Activated CD4-positive, alpha-beta T cell treated with anti-CD3 and anti-CD28 coated beads for 36 hours (primary cell): ENCODE measurements at regions not wholly inside any gene's neighbourhood (a gene's known extent, or its start where the extent isn't known, plus 50 kb on each side); places are given as distances from the start of the nearest gene placed in this dataset.

Experiments
- ATAC-seq: fragments of 200-7000 bp; cut with Tn5 transposase; one replicate; pipeline ENCODE4 v1.10.0; 2021; ENCODE audit warnings: mild to moderate bottlenecking, moderate library complexity
- CTCF ChIA-PET: fragments of 350-600 bp; sonication (Branson Sonifier 250); formaldehyde crosslinking; loops from one replicate; lab custom pipeline; 2021; ENCODE audit warnings: antibody characterized with exemption; lab: Charles Lee
- POLR2A ChIA-PET: fragments of 350-600 bp; sonication (Branson Sonifier 250); formaldehyde crosslinking; loops from one replicate; lab custom pipeline; 2021; ENCODE audit warnings: antibody characterized with exemption, inconsistent platforms; lab: Charles Lee
- DNase-seq: peaks from one replicate; pipeline ENCODE4 v3.0.0-alpha.2; 2020
- H3K27ac Mint-ChIP-seq: one replicate; pipeline ENCODE4 v1.8.0; 2021; ENCODE audit warnings: mixed read lengths
- H3K27me3 Mint-ChIP-seq: one replicate; pipeline ENCODE4 v1.8.0; 2021; ENCODE audit warnings: mixed read lengths
- H3K36me3 Mint-ChIP-seq: one replicate; pipeline ENCODE4 v1.8.0; 2021; ENCODE audit warnings: low read depth, mixed read lengths
- H3K4me1 Mint-ChIP-seq: one replicate; pipeline ENCODE4 v1.8.0; 2021; ENCODE audit warnings: mixed read lengths
- H3K4me3 Mint-ChIP-seq: one replicate; pipeline ENCODE4 v1.8.0; 2021; ENCODE audit warnings: mild to moderate bottlenecking, moderate library complexity, mixed read lengths
- H3K9me3 Mint-ChIP-seq: one replicate; pipeline ENCODE4 v1.8.0; 2021; ENCODE audit warnings: low read depth, mixed read lengths
- intact Hi-C, 2 experiments: fragments of 100-400 bp; cut with DNase I in 1 of 2; cut with micrococcal nuclease in 1 of 2; formaldehyde crosslinking; loops; one replicate each; pipeline versions ENCODE4 v1.14.2 to v1.15.1; 2022 to 2024; cut with DNase I, micrococcal nuclease

DNA sequence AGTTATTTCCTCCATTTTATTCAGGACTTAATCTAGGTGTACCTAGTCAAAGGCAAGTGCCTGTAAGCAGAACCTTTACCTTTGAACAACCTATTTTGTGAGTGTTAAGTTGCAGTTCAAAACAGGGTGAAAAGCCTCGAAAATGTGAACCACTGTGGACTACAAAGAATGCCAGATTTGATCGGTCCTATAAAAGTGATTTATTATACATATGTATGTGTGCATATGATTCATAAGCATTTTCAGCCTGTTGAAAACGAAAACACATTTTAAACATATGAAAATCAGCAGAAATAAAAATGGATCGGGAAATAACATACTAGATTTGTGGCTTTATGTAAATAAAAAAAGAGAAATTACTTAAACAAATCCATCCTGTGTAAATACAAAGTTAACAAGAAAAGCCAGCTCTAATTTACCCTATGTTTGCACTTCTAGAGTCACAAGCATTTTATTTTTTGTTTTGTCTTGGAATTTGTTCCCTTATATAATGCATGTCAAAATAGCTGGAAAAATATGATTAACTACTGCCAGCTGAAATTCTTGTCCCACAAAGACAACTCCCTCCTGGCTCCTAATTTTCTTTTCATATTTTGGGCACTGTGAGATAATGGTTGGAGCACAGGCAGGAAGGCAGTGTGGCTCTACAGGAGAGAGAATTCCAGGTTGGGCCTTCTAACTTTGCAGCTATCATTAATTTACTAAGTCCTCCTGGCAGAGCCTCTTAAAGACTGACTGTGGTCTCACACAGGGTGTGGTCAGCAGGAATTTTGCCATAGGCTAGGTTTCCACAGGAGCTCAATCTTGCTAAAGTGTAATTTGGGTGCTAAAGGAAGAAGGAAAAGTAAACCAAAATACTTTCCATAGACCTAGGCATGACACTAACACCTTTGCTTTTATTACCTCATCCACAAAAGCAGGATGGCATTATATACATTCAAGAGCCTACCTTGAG lies 70.2 kb upstream of the CDC42BPA start:
- intact Hi-C loops, result no loop called here
- ATAC-seq (no peak), DNase-seq (no peak)
- ChIA-PET POLR2A (no interaction called here), CTCF (no interaction called here)
- H3K4me1 Mint-ChIP-seq, result no peaks in the 10 kb centered on the region
- H3K9me3 Mint-ChIP-seq, result peaks cover 1% of the 10 kb centered on the region
- H3K27ac Mint-ChIP-seq, result no peak overlapping the region
- H3K36me3 Mint-ChIP-seq, result no peaks in the 10 kb centered on the region
- no peaks in the 10 kb centered on the region for H3K27me3 Mint-ChIP-seq
- no peak overlapping the region for H3K4me3 Mint-ChIP-seq

- intact Hi-C loops, result no loop called here
- DNase-seq (no peak), ATAC-seq (no peak)
- POLR2A ChIA-PET, result no interaction called here
- Mint-ChIP-seq H3K27me3 (peaks cover 13% of the 10 kb centered on the region), H3K4me3 (no peak overlapping the region), H3K4me1 (no peaks in the 10 kb centered on the region), H3K27ac (no peak overlapping the region), H3K36me3 (no peaks in the 10 kb centered on the region), H3K9me3 (peaks cover 1% of the 10 kb centered on the region)
- CTCF ChIA-PET, result no interaction called here
Observed at GRCh38 chr1:227379555-227379892, 61.2 kb upstream of the CDC42BPA start.

DNA sequence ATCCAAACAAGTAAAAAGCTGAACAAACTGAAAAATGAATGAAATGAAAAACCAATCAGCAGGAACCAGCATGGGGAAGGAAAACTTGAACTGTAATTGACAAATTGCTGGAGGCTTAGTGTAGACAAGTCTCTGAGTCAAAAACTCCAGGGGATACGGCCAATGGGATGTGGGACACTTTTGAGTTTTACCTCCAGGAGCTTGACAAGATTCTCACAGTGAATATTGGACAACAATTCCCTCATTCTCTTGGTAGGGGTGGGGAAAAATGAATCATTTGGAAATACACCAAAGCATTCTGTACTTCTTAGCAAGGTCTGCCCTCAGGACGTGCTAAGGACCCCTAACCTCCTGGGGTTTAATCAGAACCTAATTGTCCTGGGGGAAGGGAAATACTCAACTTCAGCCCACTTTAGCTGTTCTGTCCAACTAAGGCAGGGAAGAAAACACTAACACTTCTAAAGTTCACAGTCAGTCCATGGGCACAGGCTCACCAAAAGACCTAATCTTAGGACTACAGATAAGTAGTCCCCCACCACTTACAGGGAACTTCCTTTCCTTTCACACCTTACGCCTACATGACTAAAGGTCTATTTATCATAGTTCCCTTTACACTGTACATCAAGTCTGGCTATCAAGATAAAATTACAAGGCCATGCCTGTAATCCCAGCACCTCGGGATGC lies 60.7 kb upstream of the CDC42BPA start:
- Mint-ChIP-seq H3K4me1 (no peaks in the 10 kb centered on the region), H3K9me3 (peaks cover 1% of the 10 kb centered on the region), H3K4me3 (no peak overlapping the region), H3K27me3 (peaks cover 13% of the 10 kb centered on the region), H3K27ac (no peak overlapping the region), H3K36me3 (no peaks in the 10 kb centered on the region)
- ChIA-PET POLR2A (no interaction called here), CTCF (no interaction called here)
- DNase-seq, result no peak
- intact Hi-C loops, result no loop called here
- no peak for ATAC-seq

GRCh38 chr1:227378181-227378580 lies 59.9 kb upstream of the CDC42BPA start:
- ChIA-PET POLR2A (no interaction called here), CTCF (interaction anchor here (0.6 kb wide), 1 partner anchor 85 kb away, joined by 3 read pairs; no protein-coding TSS in a partner anchor)
- no peaks in the 10 kb centered on the region for H3K4me1 Mint-ChIP-seq
- H3K4me3 Mint-ChIP-seq, result no peak overlapping the region
- ATAC-seq (no peak), DNase-seq (no peak)
- no peaks in the 10 kb centered on the region for H3K36me3 Mint-ChIP-seq
- H3K9me3 Mint-ChIP-seq, result no peaks in the 10 kb centered on the region
- H3K27me3 Mint-ChIP-seq, result peaks cover 13% of the 10 kb centered on the region
- H3K27ac Mint-ChIP-seq, result no peak overlapping the region
- intact Hi-C loops, result no loop called here

DNA sequence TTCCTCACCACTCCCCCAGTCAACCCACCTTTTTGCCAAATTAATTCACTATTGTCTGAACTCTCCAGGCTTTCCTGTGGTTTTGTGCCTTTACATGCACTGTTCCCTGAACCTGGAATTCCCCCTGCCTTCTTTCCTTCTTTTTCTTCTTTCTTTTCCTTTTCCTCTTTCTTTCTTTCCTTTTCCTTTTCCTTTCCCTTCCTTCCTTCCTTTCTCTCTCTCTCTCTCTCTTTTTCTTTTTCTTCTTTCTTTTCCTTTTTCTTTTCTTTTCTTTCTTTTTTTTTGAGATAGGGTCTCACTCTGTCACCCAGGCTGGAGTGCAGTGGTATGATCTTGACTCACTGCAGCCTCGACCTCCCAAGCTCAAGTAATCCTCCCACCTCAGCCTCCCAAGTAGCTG lies 56.6 kb upstream of the CDC42BPA start:
- Mint-ChIP-seq H3K4me3 (no peak overlapping the region), H3K9me3 (no peaks in the 10 kb centered on the region), H3K36me3 (no peaks in the 10 kb centered on the region), H3K27me3 (peaks cover 11% of the 10 kb centered on the region), H3K27ac (no peak overlapping the region), H3K4me1 (no peaks in the 10 kb centered on the region)
- intact Hi-C loops, result no loop called here
- ChIA-PET CTCF (no interaction called here), POLR2A (no interaction called here)
- DNase-seq (no peak), ATAC-seq (no peak)

- ChIA-PET POLR2A (no interaction called here), CTCF (no interaction called here)
- Mint-ChIP-seq H3K27me3 (no peaks in the 10 kb centered on the region), H3K4me3 (no peak overlapping the region), H3K4me1 (no peaks in the 10 kb centered on the region), H3K27ac (no peak overlapping the region), H3K9me3 (no peaks in the 10 kb centered on the region), H3K36me3 (no peaks in the 10 kb centered on the region)
- intact Hi-C loops, result no loop called here
- DNase-seq (no peak), ATAC-seq (no peak)
Observed at GRCh38 chr1:227372726-227373130, 54.4 kb upstream of the CDC42BPA start.

DNA sequence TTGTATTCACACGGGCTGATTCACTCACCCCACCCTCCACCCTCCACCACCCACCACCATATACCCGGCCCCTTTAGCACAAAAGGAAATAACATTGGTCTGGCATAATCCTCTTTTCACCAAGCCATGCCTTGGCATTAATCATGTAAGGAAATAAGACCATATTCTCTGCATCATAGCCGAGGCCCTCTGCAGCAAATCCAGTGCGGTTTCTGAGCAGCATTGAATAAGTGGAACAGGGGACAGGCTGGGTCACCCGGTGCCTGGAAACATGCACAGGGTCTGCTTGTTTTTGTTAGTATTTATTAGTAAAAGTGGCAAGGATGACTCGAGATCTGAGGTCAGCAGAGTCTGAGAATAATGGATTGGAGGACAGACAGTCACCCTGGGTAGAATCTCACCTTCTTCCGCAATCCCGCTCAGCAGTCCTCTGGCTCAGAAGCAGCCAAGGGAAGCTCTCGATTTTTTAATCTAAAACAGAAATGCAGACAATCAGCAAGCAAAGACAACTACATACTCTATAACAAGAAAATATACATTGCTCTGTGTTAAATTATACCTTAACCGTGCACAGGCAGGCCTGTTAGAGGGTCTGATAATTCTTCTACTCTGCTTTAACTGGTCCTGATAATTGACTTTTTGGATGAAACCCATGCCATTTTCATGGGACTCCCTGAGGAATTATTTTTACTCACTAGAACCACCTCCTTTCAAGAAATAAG lies 52.4 kb upstream of the CDC42BPA start:
- no peaks in the 10 kb centered on the region for H3K4me1 Mint-ChIP-seq
- no peak overlapping the region for H3K27ac Mint-ChIP-seq
- no peak overlapping the region for H3K4me3 Mint-ChIP-seq
- no peaks in the 10 kb centered on the region for H3K9me3 Mint-ChIP-seq
- no peaks in the 10 kb centered on the region for H3K36me3 Mint-ChIP-seq
- intact Hi-C loops, result no loop called here
- DNase-seq (no peak), ATAC-seq (no peak)
- CTCF ChIA-PET, result no interaction called here
- H3K27me3 Mint-ChIP-seq, result no peaks in the 10 kb centered on the region
- POLR2A ChIA-PET, result no interaction called here

GRCh38 chr1:227369102-227369760 lies 50.9 kb upstream of the CDC42BPA start:
- H3K27ac Mint-ChIP-seq, result no peak overlapping the region
- H3K27me3 Mint-ChIP-seq, result no peaks in the 10 kb centered on the region
- ATAC-seq, result no peak
- H3K9me3 Mint-ChIP-seq, result no peaks in the 10 kb centered on the region
- no peak for DNase-seq
- no peaks in the 10 kb centered on the region for H3K36me3 Mint-ChIP-seq
- intact Hi-C loops, result no loop called here
- H3K4me3 Mint-ChIP-seq, result no peak overlapping the region
- H3K4me1 Mint-ChIP-seq, result no peaks in the 10 kb centered on the region
- CTCF ChIA-PET, result no interaction called here
- POLR2A ChIA-PET, result no interaction called here
